ENCODE measurements at regions not wholly inside any gene's neighbourhood (a gene's known extent, or its start where the extent isn't known, plus 50 kb on each side); places are given as distances from the start of the nearest gene placed in this dataset.

- no peak for DNase-seq
- WGBS (ENCODE audit: extremely low coverage, insufficient coverage, low lambda C conversion rate) = no CpG with 5 or more reads among the region's 1 CpG
- Histone ChIP-seq H3K79me1 (ENCODE audit: low read length) (no peaks in the 10 kb centered on the region), H3K27ac (ENCODE audit: low read depth, low read length) (no peak overlapping the region), H3K27me3 (ENCODE audit: insufficient read depth, low read length, poor library complexity) (no peaks in the 10 kb centered on the region), H3K18ac (ENCODE audit: low read length) (no peak overlapping the region), H3K23ac (ENCODE audit: low read length) (no peak overlapping the region), H3K36me3 (ENCODE audit: control insufficient read depth, insufficient read depth, low read length) (no peaks in the 10 kb centered on the region), H2BK15ac (replicated peaks; ENCODE audit: low read depth) (no peak overlapping the region), H3K4me2 (ENCODE audit: low read length) (no peak overlapping the region), H4K5ac (ENCODE audit: low read length) (no peak overlapping the region), H2BK5ac (ENCODE audit: low read length) (no peak overlapping the region), H3K9ac (ENCODE audit: low read length) (no peak overlapping the region), H3K79me2 (ENCODE audit: control insufficient read depth, insufficient read depth, low read length) (no peaks in the 10 kb centered on the region), H3K4me1 (ENCODE audit: control insufficient read depth, low read depth, low read length) (no peaks in the 10 kb centered on the region), H4K8ac (ENCODE audit: low read depth, low read length) (no peak overlapping the region), H3K4me3 (ENCODE audit: low read length) (no peak overlapping the region), H3K4ac (ENCODE audit: low read depth, low read length) (no peak overlapping the region), H2BK120ac (ENCODE audit: low read depth, low read length) (no peak overlapping the region), H3K56ac (ENCODE audit: low read length) (no peak overlapping the region), H2AK5ac (ENCODE audit: low read length) (no peak overlapping the region)
Observed at GRCh38 chr10:59464483-59464882, 102.1 kb upstream of the FAM13C start.

- Histone ChIP-seq H2AK5ac (ENCODE audit: low read length) (no peak overlapping the region), H3K4me2 (ENCODE audit: low read length) (no peak overlapping the region), H3K36me3 (ENCODE audit: control insufficient read depth, insufficient read depth, low read length) (no peaks in the 10 kb centered on the region), H3K79me2 (ENCODE audit: control insufficient read depth, insufficient read depth, low read length) (no peaks in the 10 kb centered on the region), H3K18ac (ENCODE audit: low read length) (no peak overlapping the region), H3K23ac (ENCODE audit: low read length) (no peak overlapping the region), H3K56ac (ENCODE audit: low read length) (no peak overlapping the region), H2BK5ac (ENCODE audit: low read length) (no peak overlapping the region), H3K9ac (ENCODE audit: low read length) (no peak overlapping the region), H3K4me3 (ENCODE audit: low read length) (no peak overlapping the region), H3K4ac (ENCODE audit: low read depth, low read length) (no peak overlapping the region), H2BK15ac (replicated peaks; ENCODE audit: low read depth) (no peak overlapping the region), H3K27ac (ENCODE audit: low read depth, low read length) (no peak overlapping the region), H3K4me1 (ENCODE audit: control insufficient read depth, low read depth, low read length) (no peaks in the 10 kb centered on the region), H4K5ac (ENCODE audit: low read length) (no peak overlapping the region), H4K8ac (ENCODE audit: low read depth, low read length) (no peak overlapping the region), H3K27me3 (ENCODE audit: insufficient read depth, low read length, poor library complexity) (no peaks in the 10 kb centered on the region), H3K79me1 (ENCODE audit: low read length) (no peaks in the 10 kb centered on the region), H2BK120ac (ENCODE audit: low read depth, low read length) (no peak overlapping the region)
- DNase-seq = no peak
- WGBS (ENCODE audit: extremely low coverage, insufficient coverage, low lambda C conversion rate) = no CpG with 5 or more reads among the region's 4 CpGs
Observed at GRCh38 chr10:59463909-59464308, 101.6 kb upstream of the FAM13C start.

GRCh38 chr10:59460601-59461000 is 98.3 kb upstream of the FAM13C start:
- Histone ChIP-seq H3K9ac (ENCODE audit: low read length) (no peak overlapping the region), H2BK120ac (ENCODE audit: low read depth, low read length) (no peak overlapping the region), H3K4me3 (ENCODE audit: low read length) (no peak overlapping the region), H3K56ac (ENCODE audit: low read length) (no peak overlapping the region), H3K27ac (ENCODE audit: low read depth, low read length) (no peak overlapping the region), H3K79me1 (ENCODE audit: low read length) (no peaks in the 10 kb centered on the region), H3K27me3 (ENCODE audit: insufficient read depth, low read length, poor library complexity) (no peaks in the 10 kb centered on the region), H3K23ac (ENCODE audit: low read length) (no peak overlapping the region), H3K4ac (ENCODE audit: low read depth, low read length) (no peak overlapping the region), H3K36me3 (ENCODE audit: control insufficient read depth, insufficient read depth, low read length) (no peaks in the 10 kb centered on the region), H4K5ac (ENCODE audit: low read length) (no peak overlapping the region), H2AK5ac (ENCODE audit: low read length) (no peak overlapping the region), H3K4me1 (ENCODE audit: control insufficient read depth, low read depth, low read length) (no peaks in the 10 kb centered on the region), H4K8ac (ENCODE audit: low read depth, low read length) (no peak overlapping the region), H2BK5ac (ENCODE audit: low read length) (no peak overlapping the region), H3K18ac (ENCODE audit: low read length) (no peak overlapping the region), H3K4me2 (ENCODE audit: low read length) (no peak overlapping the region), H2BK15ac (replicated peaks; ENCODE audit: low read depth) (no peak overlapping the region), H3K79me2 (ENCODE audit: control insufficient read depth, insufficient read depth, low read length) (no peaks in the 10 kb centered on the region)
- DNase-seq = no peak
- WGBS (ENCODE audit: extremely low coverage, insufficient coverage, low lambda C conversion rate) = no CpG with 5 or more reads among the region's 3 CpGs

- no peak overlapping the region for H2BK5ac ChIP-seq (ENCODE audit: low read length)
- no peak overlapping the region for H3K4me3 ChIP-seq (ENCODE audit: low read length)
- no peak for DNase-seq
- no peak overlapping the region for H2BK120ac ChIP-seq (ENCODE audit: low read depth, low read length)
- no peaks in the 10 kb centered on the region for H3K36me3 ChIP-seq (ENCODE audit: control insufficient read depth, insufficient read depth, low read length)
- no peak overlapping the region for H3K4me2 ChIP-seq (ENCODE audit: low read length)
- no peak overlapping the region for H4K8ac ChIP-seq (ENCODE audit: low read depth, low read length)
- H3K9ac ChIP-seq (ENCODE audit: low read length) = no peak overlapping the region
- no peak overlapping the region for H3K4ac ChIP-seq (ENCODE audit: low read depth, low read length)
- H3K79me2 ChIP-seq (ENCODE audit: control insufficient read depth, insufficient read depth, low read length) = no peaks in the 10 kb centered on the region
- H3K23ac ChIP-seq (ENCODE audit: low read length) = no peak overlapping the region
- H2AK5ac ChIP-seq (ENCODE audit: low read length) = no peak overlapping the region
- no peak overlapping the region for H3K27ac ChIP-seq (ENCODE audit: low read depth, low read length)
- no peak overlapping the region for H3K18ac ChIP-seq (ENCODE audit: low read length)
- H3K79me1 ChIP-seq (ENCODE audit: low read length) = no peaks in the 10 kb centered on the region
- WGBS (ENCODE audit: extremely low coverage, insufficient coverage, low lambda C conversion rate) = no CpG with 5 or more reads among the region's 2 CpGs
- no peak overlapping the region for H2BK15ac ChIP-seq (replicated peaks; ENCODE audit: low read depth)
- H3K56ac ChIP-seq (ENCODE audit: low read length) = no peak overlapping the region
- no peaks in the 10 kb centered on the region for H3K4me1 ChIP-seq (ENCODE audit: control insufficient read depth, low read depth, low read length)
- H4K5ac ChIP-seq (ENCODE audit: low read length) = no peak overlapping the region
- no peaks in the 10 kb centered on the region for H3K27me3 ChIP-seq (ENCODE audit: insufficient read depth, low read length, poor library complexity)
Observed at GRCh38 chr10:59456199-59456598, 93.8 kb upstream of the FAM13C start.

- Histone ChIP-seq H3K9ac (ENCODE audit: low read length) (no peak overlapping the region), H4K8ac (ENCODE audit: low read depth, low read length) (no peak overlapping the region), H3K36me3 (ENCODE audit: control insufficient read depth, insufficient read depth, low read length) (no peaks in the 10 kb centered on the region), H3K4me1 (ENCODE audit: control insufficient read depth, low read depth, low read length) (no peaks in the 10 kb centered on the region), H3K27me3 (ENCODE audit: insufficient read depth, low read length, poor library complexity) (no peaks in the 10 kb centered on the region), H3K4me3 (ENCODE audit: low read length) (no peak overlapping the region), H3K23ac (ENCODE audit: low read length) (no peak overlapping the region), H4K5ac (ENCODE audit: low read length) (no peak overlapping the region), H2BK15ac (replicated peaks; ENCODE audit: low read depth) (no peak overlapping the region), H3K79me1 (ENCODE audit: low read length) (no peaks in the 10 kb centered on the region), H3K18ac (ENCODE audit: low read length) (no peak overlapping the region), H3K4me2 (ENCODE audit: low read length) (no peak overlapping the region), H3K27ac (ENCODE audit: low read depth, low read length) (no peak overlapping the region), H2BK120ac (ENCODE audit: low read depth, low read length) (no peak overlapping the region), H3K79me2 (ENCODE audit: control insufficient read depth, insufficient read depth, low read length) (no peaks in the 10 kb centered on the region), H2BK5ac (ENCODE audit: low read length) (no peak overlapping the region), H3K56ac (ENCODE audit: low read length) (no peak overlapping the region), H2AK5ac (ENCODE audit: low read length) (no peak overlapping the region), H3K4ac (ENCODE audit: low read depth, low read length) (no peak overlapping the region)
- DNase-seq = no peak
- no CpG with 5 or more reads among the region's 5 CpGs for WGBS (ENCODE audit: extremely low coverage, insufficient coverage, low lambda C conversion rate)
Observed at GRCh38 chr10:59454171-59454919, 92.0 kb upstream of the FAM13C start.

GRCh38 chr10:59448616-59449015 is 86.3 kb upstream of the FAM13C start:
- Histone ChIP-seq H2BK5ac (ENCODE audit: low read length) (no peak overlapping the region), H3K4me2 (ENCODE audit: low read length) (no peak overlapping the region), H3K27me3 (ENCODE audit: insufficient read depth, low read length, poor library complexity) (no peaks in the 10 kb centered on the region), H3K56ac (ENCODE audit: low read length) (no peak overlapping the region), H2BK15ac (replicated peaks; ENCODE audit: low read depth) (no peak overlapping the region), H3K79me2 (ENCODE audit: control insufficient read depth, insufficient read depth, low read length) (no peaks in the 10 kb centered on the region), H3K4me3 (ENCODE audit: low read length) (no peak overlapping the region), H3K23ac (ENCODE audit: low read length) (no peak overlapping the region), H3K4ac (ENCODE audit: low read depth, low read length) (no peak overlapping the region), H3K79me1 (ENCODE audit: low read length) (no peaks in the 10 kb centered on the region), H3K18ac (ENCODE audit: low read length) (no peak overlapping the region), H2BK120ac (ENCODE audit: low read depth, low read length) (no peak overlapping the region), H2AK5ac (ENCODE audit: low read length) (no peak overlapping the region), H4K8ac (ENCODE audit: low read depth, low read length) (no peak overlapping the region), H4K5ac (ENCODE audit: low read length) (no peak overlapping the region), H3K27ac (ENCODE audit: low read depth, low read length) (no peak overlapping the region), H3K36me3 (ENCODE audit: control insufficient read depth, insufficient read depth, low read length) (no peaks in the 10 kb centered on the region), H3K4me1 (ENCODE audit: control insufficient read depth, low read depth, low read length) (no peaks in the 10 kb centered on the region), H3K9ac (ENCODE audit: low read length) (no peak overlapping the region)
- no peak for DNase-seq
- WGBS (ENCODE audit: extremely low coverage, insufficient coverage, low lambda C conversion rate) = no CpG with 5 or more reads among the region's 1 CpG

All from mesendoderm (in vitro differentiated cells).